Testis (tissue), 2 donors: ENCODE measurements at regions not wholly inside any gene's neighbourhood (a gene's known extent, or its start where the extent isn't known, plus 50 kb on each side); places are given as distances from the start of the nearest gene placed in this dataset.

Experiments
- DNase-seq: peaks from one replicate; pipeline ENCODE4 v3.0.0-alpha.2; 2019
- H3K27ac ChIP-seq, 2 donors: fragments of 200-600 bp; sonication (generic); one replicate each; pipeline ENCODE4 v1.5.1; 2019
- H3K27me3 ChIP-seq: fragments of 200-600 bp; sonication (generic); one replicate; pipeline ENCODE4 v1.5.1; 2019
- H3K36me3 ChIP-seq: fragments of 200-600 bp; sonication (generic); one replicate; pipeline ENCODE4 v1.5.1; 2017; ENCODE audit warnings: low read depth; ENCODE audit errors: missing control alignments
- H3K4me1 ChIP-seq: fragments of 200-600 bp; sonication (generic); one replicate; pipeline ENCODE4 v1.5.1; 2019
- H3K4me3 ChIP-seq, 2 donors: fragments of 200-600 bp; sonication (generic); one replicate each; pipeline ENCODE4 v1.5.1; 2017 to 2019
- H3K9me3 ChIP-seq: fragments of 200-600 bp; sonication (generic); one replicate; pipeline ENCODE4 v1.5.1; 2017
- CTCF ChIP-seq, 3 experiments: fragments of 450-650 bp in 2 of 3; fragments of 200-600 bp in 1 of 3; sonication (generic) in 1 of 3; IDR thresholded peaks; one replicate each; pipeline ENCODE4 v1.5.1; 2016 to 2019; ENCODE audit warnings: antibody characterized with exemption in 3 of 3, mild to moderate bottlenecking in 2 of 3, moderate library complexity in 1 of 3
- POLR2A ChIP-seq: fragments of 450-650 bp; IDR thresholded peaks from one replicate; pipeline ENCODE4 v1.6.1; 2017; ENCODE audit warnings: antibody characterized with exemption, mild to moderate bottlenecking, moderate library complexity
- WGBS, 2 donors: methylation state at CpG; one replicate each; pipeline ENCODE4 v1.1.5; 2018; 5-methylcytosine and 5-hydroxymethylcytosine counted together
- intact Hi-C: fragments of 100-400 bp; cut with DNase I; formaldehyde crosslinking; loops from one replicate; pipeline ENCODE4 v1.15.1; 2023; ENCODE audit warnings: low total_unique reads

GRCh38 chr6:137957471-137957870 lies 90.4 kb downstream of the TNFAIP3 start:
- intact Hi-C loops = no loop called here
- Histone ChIP-seq H3K4me3 (no peak overlapping the region), H3K27me3 (no peaks in the 10 kb centered on the region), H3K27ac (no peak overlapping the region), H3K9me3 (no peaks in the 10 kb centered on the region), H3K4me1 (peaks cover 5% of the 10 kb centered on the region), H3K36me3 (no peaks in the 10 kb centered on the region)
- 35 to 43% methylated on average over 2 of the region's 2 CpGs for WGBS, 2 donors
- no peak for DNase-seq
- TF ChIP-seq CTCF (IDR thresholded peaks at IDR 0.05) = no peak

GRCh38 chr6:137958811-137959565 lies 91.9 kb downstream of the TNFAIP3 start:
- no peaks in the 10 kb centered on the region for H3K9me3 ChIP-seq
- TF ChIP-seq CTCF (IDR thresholded peaks at IDR 0.05) (no peak), POLR2A (no peak)
- no peak for DNase-seq
- intact Hi-C loops = no loop called here
- WGBS, 2 donors = 88 to 90% methylated on average over 5 of the region's 5 CpGs
- no peak overlapping the region for H3K4me3 ChIP-seq
- peaks cover 5% of the 10 kb centered on the region for H3K4me1 ChIP-seq
- H3K27me3 ChIP-seq = no peaks in the 10 kb centered on the region
- no peaks in the 10 kb centered on the region for H3K36me3 ChIP-seq
- H3K27ac ChIP-seq = no peak overlapping the region

- Histone ChIP-seq H3K36me3 (no peaks in the 10 kb centered on the region), H3K27me3 (no peaks in the 10 kb centered on the region), H3K4me1 (no peaks in the 10 kb centered on the region), H3K27ac (no peak overlapping the region), H3K9me3 (no peaks in the 10 kb centered on the region), H3K4me3 (no peak overlapping the region)
- intact Hi-C loops = no loop called here
- WGBS, 2 donors = 74 to 77% methylated on average over 3 of the region's 3 CpGs
- TF ChIP-seq POLR2A = no peak
- no peak for TF ChIP-seq CTCF (IDR thresholded peaks at IDR 0.05)
- no peak for DNase-seq
These were observed 95.7 kb downstream of the TNFAIP3 start for GRCh38 chr6:137962725-137963124.

GRCh38 chr6:137964876-137965275 lies 97.8 kb downstream of the TNFAIP3 start:
- WGBS, 2 donors = 86 to 88% methylated on average over 4 of the region's 4 CpGs
- H3K4me1 ChIP-seq = no peaks in the 10 kb centered on the region
- TF ChIP-seq CTCF (IDR thresholded peaks at IDR 0.05) (no peak), POLR2A (no peak)
- no peaks in the 10 kb centered on the region for H3K9me3 ChIP-seq
- no peak for DNase-seq
- H3K4me3 ChIP-seq = no peak overlapping the region
- no peaks in the 10 kb centered on the region for H3K27me3 ChIP-seq
- H3K27ac ChIP-seq = no peak overlapping the region
- intact Hi-C loops = no loop called here
- H3K36me3 ChIP-seq = no peaks in the 10 kb centered on the region
